HG03196 (cell line): ENCODE measurements at regions not wholly inside any gene's neighbourhood (a gene's known extent, or its start where the extent isn't known, plus 50 kb on each side); places are given as distances from the start of the nearest gene placed in this dataset.

Experiments used
- ATAC-seq: cut with Tn5 transposase; IDR thresholded peaks from one replicate; pipeline ENCODE4 v1.9.1; 2021; ENCODE audit not compliant: unreplicated experiment

DNA sequence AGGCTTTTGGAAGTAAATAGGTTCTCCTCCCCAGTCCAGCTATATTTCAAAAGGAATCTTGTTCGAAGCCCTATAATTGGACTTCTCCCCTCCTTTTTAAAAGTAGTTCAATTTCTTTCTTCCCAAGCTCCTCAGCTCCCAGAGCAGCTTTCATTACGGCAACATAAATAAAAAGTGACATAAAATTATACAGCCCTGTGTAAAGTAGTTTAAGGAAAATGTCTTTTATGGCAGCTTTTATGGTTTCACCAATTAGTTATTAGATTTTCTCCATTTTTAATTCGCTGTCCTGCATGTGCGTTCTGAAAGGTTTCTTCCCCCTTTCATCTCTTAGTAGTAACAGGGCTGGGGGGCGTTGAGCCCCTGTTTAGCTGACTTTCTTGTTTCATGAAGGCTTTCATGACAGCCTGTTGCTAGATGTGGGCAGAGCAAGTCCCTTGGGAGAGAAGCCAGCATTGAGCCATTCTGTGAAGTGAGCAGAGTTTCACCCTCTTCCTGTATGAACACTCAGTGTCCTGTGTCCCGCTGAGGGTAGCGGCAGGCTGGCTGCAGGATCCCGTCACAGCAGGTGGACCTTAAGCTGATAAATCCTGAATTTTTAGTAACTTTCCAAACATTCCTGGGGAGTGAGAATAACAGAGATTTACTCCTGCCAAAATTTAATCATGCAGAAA lies 229.7 kb upstream of the SPRED2 start:
- no peak for ATAC-seq

DNA sequence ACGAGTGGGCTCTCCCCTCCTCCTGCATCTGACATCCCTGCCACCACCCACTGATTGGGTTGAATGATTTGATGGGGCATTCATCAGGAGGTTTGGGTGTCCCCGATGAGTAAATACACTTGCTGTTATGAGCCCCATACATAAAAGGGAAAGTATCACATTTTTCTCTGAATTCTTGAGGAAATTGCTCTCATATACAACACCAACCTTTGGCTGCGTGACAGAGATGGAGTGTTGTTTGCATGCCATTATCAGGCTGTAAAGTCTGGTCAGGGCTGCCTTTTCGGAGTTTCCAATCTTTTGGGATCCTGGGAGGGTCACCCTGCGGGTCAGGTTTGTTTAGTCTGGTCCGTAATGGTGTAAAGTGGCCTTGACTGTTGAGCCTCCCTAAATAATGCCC lies 227.9 kb upstream of the SPRED2 start:
- ATAC-seq = no peak

DNA sequence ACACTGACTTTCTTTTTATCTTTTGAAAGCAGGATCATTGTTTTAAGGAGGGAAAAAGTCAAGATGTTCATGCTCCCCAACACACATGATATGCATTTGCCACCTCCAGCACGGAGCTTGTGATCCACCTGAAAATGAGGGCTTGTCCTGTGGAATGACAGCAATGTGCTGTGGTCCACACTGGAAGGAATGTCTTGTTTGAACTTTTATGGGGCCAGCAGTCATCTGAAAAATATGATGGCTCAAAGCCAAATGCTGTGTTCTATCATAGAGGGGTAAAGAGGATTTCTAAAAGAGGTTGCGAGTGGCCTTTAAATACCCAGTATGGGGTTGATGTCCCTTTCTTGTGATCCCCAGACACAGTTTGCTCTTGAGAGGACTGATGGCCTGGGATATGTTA lies 226.5 kb upstream of the SPRED2 start:
- ATAC-seq = no peak

- ATAC-seq = no peak
Measured at GRCh38 chr2:65658266-65658665, 225.9 kb upstream of the SPRED2 start.

DNA sequence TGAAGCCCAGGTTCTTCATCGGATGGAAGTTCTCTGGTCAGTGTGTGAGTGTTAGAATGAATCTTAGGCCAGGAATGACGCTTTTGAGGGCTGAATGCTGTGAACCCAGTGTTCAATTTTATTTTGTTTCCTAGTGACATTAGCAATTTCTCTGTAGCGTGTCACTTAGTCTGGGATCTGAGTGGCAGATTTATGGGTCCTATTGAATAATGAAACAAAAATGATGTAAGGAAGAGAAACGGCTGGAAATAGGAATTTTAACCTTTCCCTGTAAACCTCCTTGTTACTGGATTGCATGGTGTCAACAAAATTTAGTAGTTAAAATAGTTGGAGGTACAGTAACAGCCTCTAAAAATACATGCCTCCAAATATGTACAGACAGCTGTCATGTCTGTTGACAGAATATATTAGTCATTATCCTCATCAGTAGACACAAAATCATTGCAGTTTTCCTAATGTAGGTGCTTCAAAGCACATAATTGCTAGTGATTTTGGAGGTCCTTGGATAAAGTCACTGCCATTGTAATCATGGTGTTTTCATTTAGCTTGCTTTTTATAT lies 223.8 kb upstream of the SPRED2 start:
- no peak for ATAC-seq

DNA sequence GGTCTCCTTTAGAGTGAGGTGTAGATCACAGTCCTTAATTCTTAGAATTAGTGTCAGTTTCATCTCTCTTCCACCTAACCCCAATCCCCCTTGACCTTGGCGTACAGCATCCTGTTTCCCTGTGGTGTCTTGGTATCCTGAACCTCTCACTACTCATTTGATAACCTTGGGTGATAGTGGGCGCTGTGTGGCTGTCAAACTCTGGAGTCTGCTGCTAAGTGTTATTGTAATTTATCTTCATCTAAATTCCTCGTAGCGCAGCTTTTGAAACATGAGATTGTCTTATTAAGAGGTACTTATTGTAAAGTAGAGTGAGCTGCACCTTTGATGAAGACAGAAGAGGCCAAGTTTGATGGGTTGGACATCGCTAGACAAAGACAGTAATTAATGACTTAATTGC lies 222.6 kb upstream of the SPRED2 start:
- no peak for ATAC-seq

GRCh38 chr2:65654496-65654895 lies 222.1 kb upstream of the SPRED2 start:
- ATAC-seq = no peak

- no peak for ATAC-seq
Measured at GRCh38 chr2:65652066-65652465, 219.7 kb upstream of the SPRED2 start.

DNA sequence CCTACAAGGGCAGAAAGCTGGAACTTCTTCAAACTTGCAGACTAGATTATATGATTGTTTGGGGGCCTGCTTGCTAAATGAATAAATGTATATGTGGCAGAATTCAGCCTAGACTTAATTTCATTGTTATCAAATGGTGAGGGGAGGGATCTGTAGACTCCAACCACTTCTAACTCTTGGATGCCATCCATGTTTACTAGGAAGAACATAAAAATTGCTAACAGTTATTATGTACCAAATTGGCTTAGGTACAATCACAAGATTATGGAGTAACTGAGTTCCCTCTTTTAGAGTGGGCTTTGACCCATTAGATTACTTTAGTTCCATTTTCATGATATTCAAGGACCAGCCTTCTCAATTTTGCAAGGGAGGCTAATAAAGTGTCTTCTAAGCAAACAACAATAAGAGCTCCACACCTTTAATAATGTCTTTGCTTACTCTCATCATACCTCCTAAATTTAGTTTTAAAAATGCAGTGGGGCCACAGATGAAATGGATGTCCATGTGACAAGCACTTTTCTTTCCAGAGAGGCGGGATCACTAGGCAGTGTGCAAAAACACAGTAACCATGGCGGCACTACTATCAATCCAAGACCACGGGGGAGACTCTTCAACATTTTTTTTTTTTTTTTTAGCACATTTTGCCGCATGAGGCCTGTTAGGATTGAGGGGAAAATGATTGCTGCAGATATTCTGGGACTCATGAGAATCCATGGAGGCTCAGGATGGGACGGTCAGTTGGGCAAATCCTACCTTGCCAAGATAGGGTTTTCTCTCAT lies 217.6 kb upstream of the SPRED2 start:
- ATAC-seq = no peak

DNA sequence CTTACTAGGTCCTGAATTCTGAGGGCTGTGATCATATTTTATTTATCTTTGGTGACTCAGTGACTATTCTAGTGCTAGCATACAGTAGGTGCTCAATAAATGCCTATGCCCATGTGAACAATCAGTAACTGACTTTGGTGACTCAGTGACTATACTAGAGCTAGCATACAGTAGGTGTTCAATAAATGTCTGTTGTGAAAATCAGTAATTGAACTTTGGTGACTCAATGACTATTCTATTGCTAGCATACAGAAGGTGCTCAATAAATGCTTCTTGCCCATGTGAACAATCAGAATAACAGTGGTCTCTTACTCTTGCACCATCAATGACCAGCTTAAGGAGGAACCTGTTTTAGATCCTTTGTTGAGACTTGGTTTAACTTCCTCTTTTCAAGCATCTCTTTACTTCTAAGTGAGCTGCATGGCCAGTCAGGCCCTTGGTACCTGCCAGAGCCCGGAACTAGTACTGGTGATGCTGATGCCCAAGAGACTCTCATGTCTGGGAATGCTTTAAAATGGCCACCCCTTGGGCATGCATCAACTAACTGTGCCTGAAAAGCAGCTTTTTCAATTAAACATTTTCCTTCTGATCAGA lies 214.9 kb upstream of the SPRED2 start:
- ATAC-seq = no peak

DNA sequence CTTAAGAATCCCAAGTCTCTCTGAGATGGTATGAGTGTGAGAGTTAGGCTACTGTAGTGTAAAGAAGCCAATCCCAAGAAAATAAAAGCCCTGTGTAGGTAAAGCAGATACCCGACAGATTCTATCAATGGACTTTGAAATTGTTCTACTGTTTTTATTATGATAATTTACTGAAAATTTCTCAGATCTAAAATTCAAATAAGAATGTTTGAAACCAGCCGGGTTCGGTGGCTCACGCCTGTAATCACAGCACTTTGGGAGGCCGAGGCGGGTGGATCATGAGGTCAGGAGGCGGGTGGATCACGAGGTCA lies 208.3 kb upstream of the SPRED2 start:
- no peak for ATAC-seq

DNA sequence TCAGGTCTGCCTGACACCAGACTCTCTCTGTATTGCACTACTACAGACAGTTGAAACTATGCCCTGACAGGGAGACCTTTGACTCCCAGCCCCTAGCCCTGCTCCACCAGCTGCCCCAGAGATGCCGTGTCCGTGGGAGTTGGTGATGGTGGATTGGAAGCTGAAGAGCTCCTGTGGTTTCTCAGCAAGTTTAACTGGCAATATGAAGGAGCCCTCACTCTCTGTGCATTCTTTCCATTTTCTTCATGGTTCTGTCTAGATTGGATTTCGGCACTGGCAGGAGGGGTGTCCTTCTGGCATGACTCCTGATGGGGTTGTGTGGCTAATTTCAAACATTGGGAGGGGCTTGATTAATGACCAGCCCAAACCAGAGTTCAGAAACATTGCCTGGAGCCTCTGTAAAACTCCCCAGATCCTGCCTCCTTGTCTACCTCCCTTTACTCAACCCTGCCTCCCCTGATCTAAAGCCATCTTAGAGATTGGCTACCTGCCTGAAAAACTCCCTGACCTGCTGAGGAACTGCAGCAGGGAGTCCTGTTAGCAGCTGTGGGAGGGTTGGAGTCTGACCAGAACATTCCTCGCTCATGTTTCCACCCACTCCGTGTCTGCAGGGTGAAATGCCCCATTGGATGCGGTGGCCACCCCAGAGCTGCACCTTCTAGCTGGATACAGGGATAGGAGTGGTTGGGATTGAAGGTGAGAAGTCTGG lies 206.9 kb upstream of the SPRED2 start:
- ATAC-seq = no peak

DNA sequence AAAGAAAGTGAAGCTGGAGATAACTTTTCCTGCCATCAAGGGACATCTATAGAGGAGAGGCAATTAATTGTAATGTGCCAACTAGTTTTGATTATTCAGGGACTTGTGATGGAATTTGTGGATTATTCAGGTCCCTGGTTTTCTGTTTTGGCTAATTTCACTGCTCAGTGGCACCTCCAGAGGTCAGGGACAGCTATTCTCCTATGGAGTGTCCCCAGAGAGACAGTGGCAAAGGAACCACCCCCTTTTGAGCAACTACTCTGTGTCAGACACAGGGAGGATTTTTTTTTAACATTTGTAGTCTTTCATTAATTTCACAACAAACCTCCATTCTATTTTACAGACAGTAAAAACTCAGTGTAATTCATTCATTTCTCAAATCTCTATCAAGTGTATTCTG lies 206.0 kb upstream of the SPRED2 start:
- ATAC-seq = no peak

- no peak for ATAC-seq
Measured at GRCh38 chr2:65636813-65637483, 204.5 kb upstream of the SPRED2 start.

DNA sequence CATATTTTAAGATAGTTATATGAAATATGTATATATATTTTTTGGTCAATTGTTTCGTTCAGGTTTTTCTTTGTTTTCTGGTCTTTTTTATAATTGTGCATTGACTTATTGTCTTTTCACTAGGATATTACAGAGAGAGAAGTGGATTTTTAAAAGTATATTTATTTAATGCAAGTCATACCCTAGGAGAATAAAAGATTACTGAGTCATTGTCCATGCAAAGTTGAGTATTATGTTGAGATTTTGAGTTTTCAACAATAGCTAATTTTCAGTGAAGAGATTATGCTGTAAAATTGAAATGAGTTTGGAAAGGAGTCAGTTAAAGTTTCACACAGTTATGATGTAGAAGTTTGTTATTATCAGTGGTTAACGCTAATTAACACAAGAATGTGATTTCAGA lies 203.6 kb upstream of the SPRED2 start:
- no peak for ATAC-seq

DNA sequence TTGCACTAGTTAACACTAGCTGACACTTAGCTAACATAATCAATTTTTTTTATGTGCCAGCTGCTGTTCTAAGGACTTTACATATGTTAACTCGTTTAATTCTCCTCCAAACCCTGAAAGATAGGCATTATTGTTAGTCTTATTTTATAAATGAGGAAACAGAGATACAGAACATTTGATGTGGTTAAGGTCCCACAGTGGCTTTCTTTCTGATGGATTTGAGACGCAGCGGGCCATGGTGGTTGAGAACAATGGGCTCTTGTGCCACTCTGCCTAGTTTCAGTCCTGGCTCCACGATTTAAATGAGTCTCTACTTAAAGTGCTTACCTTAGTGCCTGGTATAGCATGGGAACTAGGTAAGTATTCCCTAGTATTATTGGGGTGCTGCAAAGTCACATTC lies 201.9 kb upstream of the SPRED2 start:
- no peak for ATAC-seq

DNA sequence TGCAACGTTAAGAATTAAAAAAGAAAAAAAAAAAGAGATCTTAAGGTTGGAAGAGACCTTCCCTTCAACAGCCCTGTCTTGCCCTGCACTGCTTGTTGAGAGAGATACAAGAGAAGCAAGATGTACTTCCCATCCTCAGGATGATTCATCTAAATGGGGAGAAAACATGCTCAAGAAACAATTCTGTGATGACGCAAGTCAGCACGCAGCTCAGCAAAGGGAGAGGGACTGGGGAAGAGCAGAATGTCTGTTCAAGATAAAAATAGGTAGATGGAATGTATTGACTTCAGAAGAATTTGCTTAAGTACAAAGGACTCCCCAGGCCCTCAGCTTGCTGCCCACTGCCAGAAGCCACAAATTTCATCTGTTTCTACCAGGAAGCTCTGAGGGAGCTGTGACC lies 198.2 kb upstream of the SPRED2 start:
- ATAC-seq = no peak

- ATAC-seq = no peak
Measured at GRCh38 chr2:65628156-65628555, 195.8 kb upstream of the SPRED2 start.

GRCh38 chr2:65626831-65627230 lies 194.4 kb upstream of the SPRED2 start:
- ATAC-seq = no peak

- ATAC-seq = no peak
Measured at GRCh38 chr2:65625982-65626381, 193.6 kb upstream of the SPRED2 start.

- no peak for ATAC-seq
Measured at GRCh38 chr2:65622951-65623535, 190.6 kb upstream of the SPRED2 start.
